ENCODE measurements at regions not wholly inside any gene's neighbourhood (a gene's known extent, or its start where the extent isn't known, plus 50 kb on each side); places are given as distances from the start of the nearest gene placed in this dataset.
A peak's percentile ranks its signal among the peaks of the same experiment; 100 is the strongest.

GRCh38 chr17:79452706-79453105 is 158.1 kb downstream of the RBFOX3 start:
- WGBS (ENCODE audit: missing lambda C conversion rate) = 81% methylated on average over 11 of the region's 11 CpGs
- POLR2A ChIA-PET = no interaction called here
- Histone ChIP-seq H3K27ac (peak overlapping the region in 1 of 2 experiments; percentile 11; a peak in 1 of 6 replicates), H3K4me1 (no peaks in the 10 kb centered on the region), H3K9me3 (no peaks in the 10 kb centered on the region), H3K4me2 (no peak overlapping the region), H3K4me3 (no peak overlapping the region)
- DNase-seq (ENCODE audit: low read depth in 1 of 2, low spot score in 1 of 2) = no peak
- no peak for TF ChIP-seq HOXA7 (CRISPR knock-in tag; IDR thresholded peaks at IDR 0.05)
- no peak for TF ChIP-seq FOSL2 (IDR thresholded peaks at IDR 0.05)
- no peak for TF ChIP-seq FOSL2 (CRISPR knock-in tag; IDR thresholded peaks at IDR 0.05)
- TF ChIP-seq HEYL (CRISPR knock-in tag; IDR thresholded peaks at IDR 0.05) = no peak
- TF ChIP-seq CTCF (IDR thresholded peaks at IDR 0.05) = no peak
- TF ChIP-seq, protein P1, sequence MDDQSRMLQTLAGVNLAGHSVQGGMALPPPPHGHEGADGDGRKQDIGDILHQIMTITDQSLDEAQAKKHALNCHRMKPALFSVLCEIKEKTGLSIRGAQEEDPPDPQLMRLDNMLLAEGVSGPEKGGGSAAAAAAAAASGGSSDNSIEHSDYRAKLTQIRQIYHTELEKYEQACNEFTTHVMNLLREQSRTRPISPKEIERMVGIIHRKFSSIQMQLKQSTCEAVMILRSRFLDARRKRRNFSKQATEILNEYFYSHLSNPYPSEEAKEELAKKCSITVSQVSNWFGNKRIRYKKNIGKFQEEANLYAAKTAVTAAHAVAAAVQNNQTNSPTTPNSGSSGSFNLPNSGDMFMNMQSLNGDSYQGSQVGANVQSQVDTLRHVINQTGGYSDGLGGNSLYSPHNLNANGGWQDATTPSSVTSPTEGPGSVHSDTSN (IDR thresholded peaks at IDR 0.05) = no peak
- no peak for TF ChIP-seq HOXB13 (CRISPR knock-in tag; IDR thresholded peaks at IDR 0.05; ENCODE audit: low read depth)
- no peak for TF ChIP-seq SREBF2 (IDR thresholded peaks at IDR 0.05)
- TF ChIP-seq ESRRA (IDR thresholded peaks at IDR 0.05; ENCODE audit: borderline replicate concordance, low read length) = no peak
- TF ChIP-seq NFE2L2 (conservative IDR thresholded peaks at IDR 0.05; ENCODE audit: low read length) = no peak
- TF ChIP-seq MYC (IDR thresholded peaks at IDR 0.05; ENCODE audit: borderline replicate concordance, low read length) = no peak
- TF ChIP-seq HMGXB4 (CRISPR knock-in tag; IDR thresholded peaks at IDR 0.05; ENCODE audit: borderline replicate concordance) = no peak
- no peak for TF ChIP-seq RNF2 (IDR thresholded peaks at IDR 0.05; ENCODE audit: borderline replicate concordance, low read depth)
- CTCF ChIA-PET = interaction anchor here (1.0 to 1.4 kb wide), 3 partner anchors 12 to 160 kb away, joined by 3 to 5 read pairs (median 4); no protein-coding TSS in a partner anchor
- FAIRE-seq = no peak
- ATAC-seq = no peak

GRCh38 chr17:79451167-79451566 is 159.7 kb downstream of the RBFOX3 start:
- ATAC-seq (no peak), FAIRE-seq (no peak), DNase-seq (ENCODE audit: low read depth in 1 of 2, low spot score in 1 of 2) (no peak)
- ChIA-PET POLR2A (no interaction called here), CTCF (interaction anchor here (1.3 to 1.7 kb wide), 3 partner anchors 10 to 20 kb away, joined by 3 to 5 read pairs (median 4); no protein-coding TSS in a partner anchor)
- Histone ChIP-seq H3K27ac (no peak overlapping the region), H3K4me1 (no peaks in the 10 kb centered on the region), H3K4me2 (no peak overlapping the region), H3K9me3 (no peaks in the 10 kb centered on the region), H3K4me3 (no peak overlapping the region)
- WGBS (ENCODE audit: missing lambda C conversion rate) = 90% methylated on average over 7 of the region's 7 CpGs
- TF ChIP-seq, protein P2, sequence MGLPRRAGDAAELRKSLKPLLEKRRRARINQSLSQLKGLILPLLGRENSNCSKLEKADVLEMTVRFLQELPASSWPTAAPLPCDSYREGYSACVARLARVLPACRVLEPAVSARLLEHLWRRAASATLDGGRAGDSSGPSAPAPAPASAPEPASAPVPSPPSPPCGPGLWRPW (IDR thresholded peaks at IDR 0.05) = no peak
- TF ChIP-seq MAZ (IDR thresholded peaks at IDR 0.05; ENCODE audit: borderline replicate concordance, low read depth, low read length) = no peak
- no peak for TF ChIP-seq RNF2 (IDR thresholded peaks at IDR 0.05; ENCODE audit: borderline replicate concordance, low read depth)
- no peak for TF ChIP-seq HDAC2 (IDR thresholded peaks at IDR 0.05)
- TF ChIP-seq HOXB5 (CRISPR knock-in tag; IDR thresholded peaks at IDR 0.05) = no peak
- no peak for TF ChIP-seq ATOH8 (CRISPR knock-in tag; IDR thresholded peaks at IDR 0.05; ENCODE audit: low read depth)
- no peak for TF ChIP-seq MYC (IDR thresholded peaks at IDR 0.05; ENCODE audit: borderline replicate concordance, low read length)
- TF ChIP-seq MAX (IDR thresholded peaks at IDR 0.05) = no peak
- TF ChIP-seq FOXS1 (CRISPR knock-in tag; IDR thresholded peaks at IDR 0.05) = no peak
- TF ChIP-seq RAD21 (conservative IDR thresholded peaks at IDR 0.05 in 1 of 2, IDR thresholded peaks at IDR 0.05 in 1 of 2) = no peak
- TF ChIP-seq JUN (IDR thresholded peaks at IDR 0.05) = no peak
- no peak for TF ChIP-seq USF2 (IDR thresholded peaks at IDR 0.05)
- TF ChIP-seq, protein P3, sequence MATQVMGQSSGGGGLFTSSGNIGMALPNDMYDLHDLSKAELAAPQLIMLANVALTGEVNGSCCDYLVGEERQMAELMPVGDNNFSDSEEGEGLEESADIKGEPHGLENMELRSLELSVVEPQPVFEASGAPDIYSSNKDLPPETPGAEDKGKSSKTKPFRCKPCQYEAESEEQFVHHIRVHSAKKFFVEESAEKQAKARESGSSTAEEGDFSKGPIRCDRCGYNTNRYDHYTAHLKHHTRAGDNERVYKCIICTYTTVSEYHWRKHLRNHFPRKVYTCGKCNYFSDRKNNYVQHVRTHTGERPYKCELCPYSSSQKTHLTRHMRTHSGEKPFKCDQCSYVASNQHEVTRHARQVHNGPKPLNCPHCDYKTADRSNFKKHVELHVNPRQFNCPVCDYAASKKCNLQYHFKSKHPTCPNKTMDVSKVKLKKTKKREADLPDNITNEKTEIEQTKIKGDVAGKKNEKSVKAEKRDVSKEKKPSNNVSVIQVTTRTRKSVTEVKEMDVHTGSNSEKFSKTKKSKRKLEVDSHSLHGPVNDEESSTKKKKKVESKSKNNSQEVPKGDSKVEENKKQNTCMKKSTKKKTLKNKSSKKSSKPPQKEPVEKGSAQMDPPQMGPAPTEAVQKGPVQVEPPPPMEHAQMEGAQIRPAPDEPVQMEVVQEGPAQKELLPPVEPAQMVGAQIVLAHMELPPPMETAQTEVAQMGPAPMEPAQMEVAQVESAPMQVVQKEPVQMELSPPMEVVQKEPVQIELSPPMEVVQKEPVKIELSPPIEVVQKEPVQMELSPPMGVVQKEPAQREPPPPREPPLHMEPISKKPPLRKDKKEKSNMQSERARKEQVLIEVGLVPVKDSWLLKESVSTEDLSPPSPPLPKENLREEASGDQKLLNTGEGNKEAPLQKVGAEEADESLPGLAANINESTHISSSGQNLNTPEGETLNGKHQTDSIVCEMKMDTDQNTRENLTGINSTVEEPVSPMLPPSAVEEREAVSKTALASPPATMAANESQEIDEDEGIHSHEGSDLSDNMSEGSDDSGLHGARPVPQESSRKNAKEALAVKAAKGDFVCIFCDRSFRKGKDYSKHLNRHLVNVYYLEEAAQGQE (IDR thresholded peaks at IDR 0.05) = no peak

Measured in A549 (cell line).